ENCODE measurements at regions not wholly inside any gene's neighbourhood (a gene's known extent, or its start where the extent isn't known, plus 50 kb on each side); places are given as distances from the start of the nearest gene placed in this dataset.

GRCh38 chr5:117182104-117182503 is 607.5 kb upstream of the SEMA6A start:
- no peak overlapping the region for H3K27ac ChIP-seq
- intact Hi-C loops (cut with micrococcal nuclease; ENCODE audit: unreplicated experiment): no loop called here
- BruUV-seq (replicated peaks): no TSS peak

GRCh38 chr5:117177302-117177701 is 602.7 kb upstream of the SEMA6A start:
- BruUV-seq (replicated peaks): no TSS peak
- CTCF ChIA-PET: no interaction called here
- Histone ChIP-seq H2AFZ (no peak overlapping the region), H3K9me3 (ENCODE audit: insufficient read depth, low read depth) (no peaks in the 10 kb centered on the region), H3K9me2 (ENCODE audit: insufficient read depth) (no peaks in the 10 kb centered on the region), H4K20me1 (ENCODE audit: insufficient read depth) (no peaks in the 10 kb centered on the region), H3K36me3 (ENCODE audit: low read depth) (no peaks in the 10 kb centered on the region), H3K27me3 (ENCODE audit: insufficient read depth, low read depth) (no peaks in the 10 kb centered on the region; the same call in 1 of the 2 replicates), H3F3A (ENCODE audit: insufficient read depth, low read depth) (no peaks in the 10 kb centered on the region), H3K27ac (no peak overlapping the region), H3K79me2 (ENCODE audit: low read depth) (no peaks in the 10 kb centered on the region), H3K4me3 (no peak overlapping the region), H3K4me2 (no peak overlapping the region), H3K4me1 (replicated peaks; ENCODE audit: insufficient read depth) (no peaks in the 10 kb centered on the region)
- DNase-seq: no peak
- TF ChIP-seq EZH2 (IDR thresholded peaks at IDR 0.05; ENCODE audit: low read depth) (no peak), CTCF (conservative IDR thresholded peaks at IDR 0.05) (no peak)
- intact Hi-C loops (cut with micrococcal nuclease; ENCODE audit: unreplicated experiment): no loop called here
- POLR2A ChIA-PET (ENCODE audit: unreplicated experiment): no interaction called here

More at GRCh38 chr5:117182104-117182503, 607.5 kb upstream of the SEMA6A start:
- DNase-seq: no peak
- Histone ChIP-seq H3F3A (ENCODE audit: insufficient read depth, low read depth) (no peaks in the 10 kb centered on the region), H3K27me3 (ENCODE audit: insufficient read depth, low read depth) (no peaks in the 10 kb centered on the region; the same call in 1 of the 2 replicates), H3K9me2 (ENCODE audit: insufficient read depth) (no peaks in the 10 kb centered on the region), H3K4me3 (no peak overlapping the region), H3K4me1 (replicated peaks; ENCODE audit: insufficient read depth) (no peaks in the 10 kb centered on the region), H3K36me3 (ENCODE audit: low read depth) (no peaks in the 10 kb centered on the region), H3K4me2 (no peak overlapping the region), H3K79me2 (ENCODE audit: low read depth) (no peaks in the 10 kb centered on the region), H3K9me3 (ENCODE audit: insufficient read depth, low read depth) (no peaks in the 10 kb centered on the region), H4K20me1 (ENCODE audit: insufficient read depth) (no peaks in the 10 kb centered on the region), H2AFZ (no peak overlapping the region)
- CTCF ChIA-PET: no interaction called here
- POLR2A ChIA-PET (ENCODE audit: unreplicated experiment): no interaction called here
- TF ChIP-seq CTCF (conservative IDR thresholded peaks at IDR 0.05) (no peak), EZH2 (IDR thresholded peaks at IDR 0.05; ENCODE audit: low read depth) (no peak)

GRCh38 chr5:117165068-117165467 is 590.4 kb upstream of the SEMA6A start:
- CTCF ChIA-PET: no interaction called here
- TF ChIP-seq CTCF (conservative IDR thresholded peaks at IDR 0.05) (no peak), EZH2 (IDR thresholded peaks at IDR 0.05; ENCODE audit: low read depth) (no peak)
- BruUV-seq (replicated peaks): no TSS peak
- POLR2A ChIA-PET (ENCODE audit: unreplicated experiment): no interaction called here
- no peak for DNase-seq
- no peak overlapping the region for H3K4me3 ChIP-seq
- no peaks in the 10 kb centered on the region for H3K9me3 ChIP-seq (ENCODE audit: insufficient read depth, low read depth)
- H3K4me1 ChIP-seq (replicated peaks; ENCODE audit: insufficient read depth): no peaks in the 10 kb centered on the region
- no peak overlapping the region for H3K4me2 ChIP-seq
- H3K27ac ChIP-seq: no peak overlapping the region
- no peaks in the 10 kb centered on the region for H3K79me2 ChIP-seq (ENCODE audit: low read depth)
- intact Hi-C loops (cut with micrococcal nuclease; ENCODE audit: unreplicated experiment): no loop called here
- H3K9me2 ChIP-seq (ENCODE audit: insufficient read depth): no peaks in the 10 kb centered on the region
- no peaks in the 10 kb centered on the region for H4K20me1 ChIP-seq (ENCODE audit: insufficient read depth)
- H3K27me3 ChIP-seq (ENCODE audit: insufficient read depth, low read depth): no peaks in the 10 kb centered on the region
- H2AFZ ChIP-seq: no peak overlapping the region
- H3F3A ChIP-seq (ENCODE audit: insufficient read depth, low read depth): no peaks in the 10 kb centered on the region
- no peaks in the 10 kb centered on the region for H3K36me3 ChIP-seq (ENCODE audit: low read depth)
